Gastroesophageal sphincter (tissue), 4 donors: ENCODE measurements at regions not wholly inside any gene's neighbourhood (a gene's known extent, or its start where the extent isn't known, plus 50 kb on each side); places are given as distances from the start of the nearest gene placed in this dataset.

Source experiments
- ATAC-seq: fragments of 150-250 bp; one replicate; pipeline ENCODE4 v1.9.1; 2016; ENCODE audit warnings: mild to moderate bottlenecking, moderate library complexity
- H3K27ac ChIP-seq, 4 donors: fragments of 200-600 bp; sonication (generic) in 3 of 4; 1 replicate in 3 of 4; 2 replicates in 1 of 4; pipeline ENCODE4 v1.5.1; 2016 to 2019
- H3K27me3 ChIP-seq: fragments of 200-600 bp; sonication (generic); one replicate; pipeline ENCODE4 v1.5.1; 2019
- H3K36me3 ChIP-seq, 2 donors: fragments of 200-600 bp; sonication (generic); one replicate each; pipeline ENCODE4 v1.5.1; 2019; ENCODE audit warnings: control low read depth in 1 of 2
- H3K4me1 ChIP-seq, 3 donors: fragments of 200-600 bp; sonication (generic); 1 replicate in 2 of 3; 2 replicates in 1 of 3; pipeline ENCODE4 v1.5.1; 2016 to 2019; ENCODE audit warnings: control low read depth in 2 of 3
- H3K4me3 ChIP-seq, 2 donors: fragments of 200-600 bp; sonication (generic); one replicate each; pipeline ENCODE4 v1.5.1; 2019; ENCODE audit warnings: mild to moderate bottlenecking in 1 of 2, moderate library complexity in 1 of 2
- H3K9me3 ChIP-seq, 3 donors: fragments of 200-600 bp; sonication (generic); one replicate each; pipeline ENCODE4 v1.5.1; 2017 to 2019; ENCODE audit warnings: control low read depth in 2 of 3
- CTCF ChIP-seq, 4 experiments: fragments of 200-600 bp in 2 of 4; fragments of 450-650 bp in 2 of 4; sonication (generic) in 1 of 4; IDR thresholded peaks; one replicate each; pipeline ENCODE4 v1.5.1; 2017 to 2019; ENCODE audit warnings: antibody characterized with exemption in 4 of 4, mild to moderate bottlenecking in 2 of 4, moderate library complexity in 2 of 4
- EP300 ChIP-seq: sonication (generic); formaldehyde crosslinking; IDR thresholded peaks from one replicate; pipeline ENCODE4 v1.6.1; 2017; ENCODE audit warnings: antibody characterized with exemption, mild to moderate bottlenecking
- POLR2A ChIP-seq, 2 donors: fragments of 450-650 bp; IDR thresholded peaks; one replicate each; pipeline ENCODE4 v1.6.1; 2017; ENCODE audit warnings: antibody characterized with exemption in 2 of 2, mild to moderate bottlenecking in 2 of 2, moderate library complexity in 1 of 2
- POLR2AphosphoS5 ChIP-seq: sonication (generic); formaldehyde crosslinking; IDR thresholded peaks from one replicate; pipeline ENCODE4 v1.6.1; 2017; ENCODE audit warnings: antibody characterized with exemption
- WGBS, 2 donors: methylation state at CpG; one replicate each; pipeline ENCODE4 v1.1.5; 2018; ENCODE audit warnings: low coverage in 1 of 2; 5-methylcytosine and 5-hydroxymethylcytosine counted together

- 79% methylated on average over 2 of the region's 7 CpGs; no CpG with 5 or more reads in 1 of the 2 donors for WGBS, 2 donors
- no peaks in the 10 kb centered on the region for H3K4me1 ChIP-seq
- peaks cover 35% of the 10 kb centered on the region for H3K27me3 ChIP-seq
- TF ChIP-seq POLR2AphosphoS5 = no peak
- no peak for TF ChIP-seq POLR2A (IDR thresholded peaks at IDR 0.05)
- no peak for TF ChIP-seq CTCF (IDR thresholded peaks at IDR 0.05)
- TF ChIP-seq EP300 = no peak
- H3K9me3 ChIP-seq = peaks cover 0 to 16% (median 0%) of the 10 kb centered on the region in 3 donors
- H3K27ac ChIP-seq = no peak overlapping the region
- no peak for ATAC-seq
- H3K36me3 ChIP-seq = no peaks in the 10 kb centered on the region
- H3K4me3 ChIP-seq = no peak overlapping the region
Measured at GRCh38 chr5:2687746-2688145, 63.7 kb downstream of the IRX2 start.

- Histone ChIP-seq H3K9me3 (peaks cover 0 to 3% (median 0%) of the 10 kb centered on the region in 3 donors), H3K27me3 (peaks cover 38% of the 10 kb centered on the region), H3K4me3 (no peak overlapping the region), H3K4me1 (no peaks in the 10 kb centered on the region), H3K27ac (no peak overlapping the region), H3K36me3 (no peaks in the 10 kb centered on the region)
- ATAC-seq = no peak
- TF ChIP-seq CTCF (IDR thresholded peaks at IDR 0.05) = no peak
- no peak for TF ChIP-seq POLR2A (IDR thresholded peaks at IDR 0.05)
- no peak for TF ChIP-seq POLR2AphosphoS5
- TF ChIP-seq EP300 = no peak
- WGBS, 2 donors = 70 to 80% methylated on average over 1 to 2 of the region's 28 CpGs
Measured at GRCh38 chr5:2686321-2687124, 65.0 kb downstream of the IRX2 start.

- WGBS, 2 donors = 0 to 60% methylated on average over 1 of the region's 4 CpGs
- Histone ChIP-seq H3K4me3 (no peak overlapping the region), H3K36me3 (no peaks in the 10 kb centered on the region)
Measured at GRCh38 chr5:2685651-2686272, 65.7 kb downstream of the IRX2 start.

GRCh38 chr5:2684606-2685005, 66.9 kb downstream of the IRX2 start:
- no peak for ATAC-seq
- Histone ChIP-seq H3K27me3 (peaks cover 31% of the 10 kb centered on the region), H3K9me3 (no peaks in the 10 kb centered on the region), H3K27ac (no peak overlapping the region), H3K36me3 (no peaks in the 10 kb centered on the region), H3K4me3 (no peak overlapping the region), H3K4me1 (no peaks in the 10 kb centered on the region)
- 60 to 88% methylated on average over 1 to 11 of the region's 11 CpGs for WGBS, 2 donors
- TF ChIP-seq CTCF (IDR thresholded peaks at IDR 0.05) (no peak), POLR2A (IDR thresholded peaks at IDR 0.05) (no peak), POLR2AphosphoS5 (no peak), EP300 (no peak)

More at GRCh38 chr5:2685651-2686272, 65.7 kb downstream of the IRX2 start:
- peaks cover 38% of the 10 kb centered on the region for H3K27me3 ChIP-seq
- H3K27ac ChIP-seq = no peak overlapping the region
- no peak for ATAC-seq
- TF ChIP-seq EP300 = no peak
- TF ChIP-seq CTCF (IDR thresholded peaks at IDR 0.05) = no peak
- no peak for TF ChIP-seq POLR2AphosphoS5
- TF ChIP-seq POLR2A (IDR thresholded peaks at IDR 0.05) = no peak
- no peaks in the 10 kb centered on the region for H3K9me3 ChIP-seq
- H3K4me1 ChIP-seq = no peaks in the 10 kb centered on the region

DNA sequence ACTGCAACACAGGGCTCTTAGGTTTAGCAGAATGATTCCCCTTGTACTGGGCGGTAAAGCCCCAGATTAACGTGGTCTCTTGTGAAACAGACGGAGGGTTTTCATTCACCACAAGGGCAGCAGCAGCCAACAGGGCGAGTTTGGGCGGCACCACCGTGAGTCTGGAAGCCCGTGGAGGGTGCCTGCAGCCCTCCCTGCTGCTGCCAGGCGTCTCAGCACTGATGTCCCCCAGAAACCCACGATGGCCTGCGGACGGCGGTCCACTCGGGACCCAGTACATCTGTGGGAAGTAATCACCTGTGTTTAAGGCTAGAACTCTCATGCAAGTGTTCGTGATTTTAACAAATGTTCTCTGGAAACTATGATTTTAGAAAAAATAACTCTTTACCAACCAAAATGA, 67.8 kb downstream of the IRX2 start:
- Histone ChIP-seq H3K27ac (no peak overlapping the region), H3K27me3 (peaks cover 37% of the 10 kb centered on the region), H3K4me3 (no peak overlapping the region), H3K9me3 (no peaks in the 10 kb centered on the region), H3K4me1 (no peaks in the 10 kb centered on the region), H3K36me3 (no peaks in the 10 kb centered on the region)
- TF ChIP-seq POLR2A (IDR thresholded peaks at IDR 0.05) (no peak), POLR2AphosphoS5 (no peak), CTCF (IDR thresholded peaks at IDR 0.05) (no peak), EP300 (no peak)
- whole genome bisulfite sequencing, 2 donors = 53 to 82% methylated on average over 2 to 14 of the region's 14 CpGs
- no peak for ATAC-seq
